Erythroblast (primary cell): ENCODE measurements at regions not wholly inside any gene's neighbourhood (a gene's known extent, or its start where the extent isn't known, plus 50 kb on each side); places are given as distances from the start of the nearest gene placed in this dataset.

Source experiments
- GATA1 ChIP-seq: IDR thresholded peaks from 2 replicates; pipeline ENCODE4 v1.6.1; 2011; ENCODE audit warnings: low read depth, mild to moderate bottlenecking, control low read depth, low read length, moderate library complexity
- POLR2A ChIP-seq: IDR thresholded peaks from 2 replicates; pipeline ENCODE4 v1.6.1; 2011; ENCODE audit warnings: mild to moderate bottlenecking, low read length

GRCh38 chr12:46546634-46547273 lies 174.2 kb upstream of the SLC38A2 start:
- no peak for TF ChIP-seq POLR2A
- TF ChIP-seq GATA1 = no peak
